Heart left ventricle (tissue), 16 donors: ENCODE measurements at regions not wholly inside any gene's neighbourhood (a gene's known extent, or its start where the extent isn't known, plus 50 kb on each side); places are given as distances from the start of the nearest gene placed in this dataset.

Source experiments
- ATAC-seq, 4 donors: fragments of 200-7000 bp; cut with Tn5 transposase; one replicate each; pipeline ENCODE4 v1.9.1; 2020 to 2022; ENCODE audit warnings: moderate library complexity in 4 of 4, mild to moderate bottlenecking in 3 of 4, moderate number of reproducible peaks in 1 of 4
- DNase-seq, 5 donors: peaks; one replicate each; pipeline ENCODE4 v3.0.0-alpha.2; 2020
- H3K27ac ChIP-seq, 12 donors: fragments of 200-600 bp; sonication (generic) in 4 of 12; one replicate each; pipeline versions ENCODE4 v1.5.0 to v1.8.0; 2016 to 2022; ENCODE audit warnings: mild to moderate bottlenecking in 2 of 12
- H3K27me3 ChIP-seq, 9 donors: fragments of 200-600 bp; sonication (generic) in 2 of 9; one replicate each; pipeline versions ENCODE4 v1.5.1 to v1.8.0; 2016 to 2022; ENCODE audit warnings: mild to moderate bottlenecking in 3 of 9
- H3K36me3 ChIP-seq, 9 donors: fragments of 200-600 bp; sonication (generic) in 2 of 9; one replicate each; pipeline versions ENCODE4 v1.5.0 to v1.8.0; 2018 to 2022; ENCODE audit warnings: mild to moderate bottlenecking in 2 of 9
- H3K4me1 ChIP-seq, 12 donors: fragments of 200-600 bp; sonication (generic) in 4 of 12; one replicate each; pipeline versions ENCODE4 v1.5.0 to v1.8.0; 2016 to 2022; ENCODE audit warnings: mild to moderate bottlenecking in 3 of 12
- H3K4me3 ChIP-seq, 12 donors: fragments of 200-600 bp; sonication (generic) in 4 of 12; one replicate each; pipeline versions ENCODE4 v1.5.0 to v1.8.0; 2017 to 2022; ENCODE audit warnings: mild to moderate bottlenecking in 9 of 12, moderate library complexity in 4 of 12
- H3K9me3 ChIP-seq, 12 donors: fragments of 200-600 bp; sonication (generic) in 4 of 12; one replicate each; pipeline versions ENCODE4 v1.5.0 to v1.8.0; 2016 to 2022; ENCODE audit warnings: mild to moderate bottlenecking in 1 of 12
- CTCF ChIP-seq, 12 donors: fragments of 200-600 bp; sonication (generic) in 4 of 12; IDR thresholded peaks; one replicate each; pipeline versions ENCODE4 v1.5.0 to v1.8.0; 2018 to 2022; ENCODE audit warnings: antibody characterized with exemption in 12 of 12, mild to moderate bottlenecking in 5 of 12
- POLR2A ChIP-seq, 2 donors: fragments of 450-650 bp; IDR thresholded peaks; one replicate each; pipeline ENCODE4 v1.6.1; 2017; ENCODE audit warnings: antibody characterized with exemption in 2 of 2, mild to moderate bottlenecking in 2 of 2, moderate library complexity in 2 of 2
- WGBS, 4 donors: extraction: QIAGEN DNeasy Blood & Tissue Kit in 2 of 4; methylation state at CpG; one replicate each; pipeline versions ENCODE4 v1.1.5 to v1.1.7; 2013 to 2018; 5-methylcytosine and 5-hydroxymethylcytosine counted together
- intact Hi-C, 10 donors: fragments of 100-400 bp; cut with DNase I; formaldehyde crosslinking; loops; one replicate each; pipeline versions ENCODE4 v1.11.1 to v1.14.2; 2022
- donor health status: ischemic (EF 13 %, LVEDD 7.1; RV severe dilation, severe dysfunction).
- donor health status: healthy with polysubstance abuse.
- donor health status: DM: no; HTN: yes; CAD: no.
- donor health status: DM: no; HTN: no; CAD: no.
- donor health status: ischemic (EF 25% LVEDD 6.9; RV normal size, moderate dysfunction).
- donor health status: ischemic (EF 25% LVEDD 5.7; RV mildly dilated, moderate dysfunction).
- donor health status: healthy.
- donor health status: DM: yes; HTN: yes; CAD: no.
- donor health status: ischemic (EF 35%, LVEDD 5.7; RV mildly dilated, moderate dysfunction).
- donor health status: nonischemic (EF 11% LVEDD 7.7; RV severe dilation, severe dysfunction).
- donor health status: DM: yes; HTN: yes; CAD: no.
- donor health status: PGD.
- donor health status: ischemic (EF 29% LVEDD 5.4; RV normal size, mild dysfunction).
- donor health status: nonischemic (EF 23%, LVEDD 6.1; RV moderate dilation, normal function).

GRCh38 chr18:24985586-24985985, 366.4 kb downstream of the ZNF521 start:
- intact Hi-C loops, result loop anchor here in 3 of 10 donors (5.0 to 10.0 kb wide), 3 partner anchors 59 to 367 kb away; partner anchors contain the start of gene ZNF521 (in 2 of the 3)
- Histone ChIP-seq H3K27ac (peak overlapping the region in 8 of 12 donors; percentile 6 to 73 (median 57)), H3K27me3 (no peaks in the 10 kb centered on the region), H3K4me3 (peak overlapping the region in 1 of 12 donors; percentile 42), H3K9me3 (no peaks in the 10 kb centered on the region), H3K4me1 (peaks cover 0 to 29% (median 9%) of the 10 kb centered on the region in 12 donors), H3K36me3 (no peaks in the 10 kb centered on the region)
- ATAC-seq (no peak), DNase-seq (no peak)
- 71 to 82% (median 75%) methylated on average over 4 of the region's 4 CpGs for WGBS, 4 donors
- TF ChIP-seq CTCF (IDR thresholded peaks at IDR 0.05), result no peak
- TF ChIP-seq POLR2A (IDR thresholded peaks at IDR 0.05), result no peak

DNA sequence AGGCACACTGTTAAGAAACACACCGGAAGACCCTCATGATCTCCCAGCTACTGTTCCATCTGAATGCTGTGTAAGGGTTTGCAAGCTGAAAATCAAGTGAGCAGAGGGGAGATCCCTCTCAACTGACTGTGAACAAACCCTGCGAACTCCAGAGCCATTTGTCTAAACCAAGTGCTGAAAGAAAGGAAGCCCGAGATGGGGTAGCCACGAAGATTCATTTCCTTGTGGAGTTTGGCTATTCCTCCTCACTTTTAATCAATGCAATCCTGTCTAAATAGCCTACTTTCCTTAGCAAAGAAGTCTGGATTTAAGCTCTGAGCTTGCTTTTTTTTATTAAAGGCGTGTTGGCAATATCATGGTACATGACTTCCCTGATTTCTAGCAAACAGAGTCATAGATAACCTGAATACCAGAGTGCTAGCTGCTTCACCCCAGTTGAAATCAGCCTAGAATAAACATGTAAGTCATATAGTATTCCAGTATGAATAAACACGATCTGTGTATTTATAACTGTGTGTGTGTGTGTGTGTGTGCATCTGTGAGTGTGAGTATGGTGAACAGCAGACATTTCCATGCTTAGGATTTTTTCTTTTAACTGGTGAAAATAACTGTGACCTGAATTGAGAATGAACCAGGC, 365.2 kb downstream of the ZNF521 start:
- Histone ChIP-seq H3K36me3 (no peaks in the 10 kb centered on the region), H3K4me3 (peak overlapping the region in 7 of 12 donors; percentile 13 to 42 (median 26)), H3K4me1 (peaks cover 0 to 34% (median 9%) of the 10 kb centered on the region in 12 donors), H3K27ac (peak overlapping the region; percentile 6 to 73 (median 55)), H3K27me3 (no peaks in the 10 kb centered on the region), H3K9me3 (no peaks in the 10 kb centered on the region)
- 41 to 58% (median 53%) methylated on average over 6 of the region's 6 CpGs for WGBS, 4 donors
- DNase-seq (no peak), ATAC-seq (no peak)
- TF ChIP-seq POLR2A (IDR thresholded peaks at IDR 0.05), result no peak
- TF ChIP-seq CTCF (IDR thresholded peaks at IDR 0.05), result no peak
- intact Hi-C loops, result loop anchor here in 3 of 10 donors (5.0 to 10.0 kb wide), 3 partner anchors 58 to 366 kb away; partner anchors contain the start of gene ZNF521 (in 2 of the 3)

- WGBS, 4 donors, result 51 to 59% (median 54%) methylated on average over 9 of the region's 9 CpGs
- H3K27ac ChIP-seq, result peak overlapping the region; percentile 6 to 73 (median 55)
- TF ChIP-seq POLR2A (IDR thresholded peaks at IDR 0.05) (no peak), CTCF (IDR thresholded peaks at IDR 0.05) (no peak)
- peak overlapping the region in 7 of 12 donors; percentile 13 to 42 (median 26) for H3K4me3 ChIP-seq
- no peaks in the 10 kb centered on the region for H3K36me3 ChIP-seq
- intact Hi-C loops, result loop anchor here in 3 of 10 donors (5.0 to 10.0 kb wide), 3 partner anchors 57 to 365 kb away; partner anchors contain the start of gene ZNF521 (in 2 of the 3)
- ATAC-seq (peak; percentile 70 to 83 (median 74)), DNase-seq (peak in 3 of 5 donors; percentile 25 to 59 (median 41))
- peaks cover 0 to 34% (median 9%) of the 10 kb centered on the region in 12 donors for H3K4me1 ChIP-seq
- H3K27me3 ChIP-seq, result no peaks in the 10 kb centered on the region
- no peaks in the 10 kb centered on the region for H3K9me3 ChIP-seq
These were observed 364.4 kb downstream of the ZNF521 start for GRCh38 chr18:24987303-24988252.
